ENCODE measurements at regions not wholly inside any gene's neighbourhood (a gene's known extent, or its start where the extent isn't known, plus 50 kb on each side); places are given as distances from the start of the nearest gene placed in this dataset. TPM values are rescaled to one million over a fixed set of nuclear protein-coding genes. Genes with fewer than 3 reads are reported as not detected.
"Not testable (repeated sequence)": the region's sequence is repeated elsewhere in the genome, so short reads cannot be mapped to it uniquely, and the experiment has no call there.

GRCh38 chr1:120656116-120656515 lies 67.6 kb upstream of the NBPF26 start:
- not testable (repeated sequence) for H3K36me3 ChIP-seq (ENCODE audit: insufficient read depth, low read length); H3K4me3 ChIP-seq (ENCODE audit: insufficient read depth, low read length); H2AFZ ChIP-seq (ENCODE audit: low read length); H4K20me1 ChIP-seq (ENCODE audit: insufficient read depth, low read length); DNase-seq (ENCODE audit: insufficient read length, low spot score, missing footprints); H3K79me2 ChIP-seq (ENCODE audit: insufficient read depth, low read length); H3K9me3 ChIP-seq (ENCODE audit: low read depth, low read length); H3K27me3 ChIP-seq (ENCODE audit: insufficient read depth, low read length); H3K4me1 ChIP-seq (ENCODE audit: insufficient read depth, low read length); H3K4me2 ChIP-seq (ENCODE audit: insufficient read depth, low read length); H3K27ac ChIP-seq (ENCODE audit: low read depth, low read length)

- H3K4me1 ChIP-seq (ENCODE audit: insufficient read depth, low read length); H3K4me3 ChIP-seq (ENCODE audit: insufficient read depth, low read length); H3K36me3 ChIP-seq (ENCODE audit: insufficient read depth, low read length); H3K27me3 ChIP-seq (ENCODE audit: insufficient read depth, low read length); H3K79me2 ChIP-seq (ENCODE audit: insufficient read depth, low read length); H2AFZ ChIP-seq (ENCODE audit: low read length); H3K27ac ChIP-seq (ENCODE audit: low read depth, low read length); H3K9me3 ChIP-seq (ENCODE audit: low read depth, low read length); H3K4me2 ChIP-seq (ENCODE audit: insufficient read depth, low read length); H4K20me1 ChIP-seq (ENCODE audit: insufficient read depth, low read length); DNase-seq (ENCODE audit: insufficient read length, low spot score, missing footprints): not testable (repeated sequence)
Observed at GRCh38 chr1:120657804-120658203, 65.9 kb upstream of the NBPF26 start.

- not testable (repeated sequence) for H3K27ac ChIP-seq (ENCODE audit: low read depth, low read length); H3K4me2 ChIP-seq (ENCODE audit: insufficient read depth, low read length); H3K27me3 ChIP-seq (ENCODE audit: insufficient read depth, low read length); H2AFZ ChIP-seq (ENCODE audit: low read length); H3K4me3 ChIP-seq (ENCODE audit: insufficient read depth, low read length); H4K20me1 ChIP-seq (ENCODE audit: insufficient read depth, low read length); H3K4me1 ChIP-seq (ENCODE audit: insufficient read depth, low read length); H3K9me3 ChIP-seq (ENCODE audit: low read depth, low read length); H3K79me2 ChIP-seq (ENCODE audit: insufficient read depth, low read length); DNase-seq (ENCODE audit: insufficient read length, low spot score, missing footprints); H3K36me3 ChIP-seq (ENCODE audit: insufficient read depth, low read length)
Observed at GRCh38 chr1:120658622-120659021, 65.1 kb upstream of the NBPF26 start.

GRCh38 chr1:120659133-120659532 lies 64.6 kb upstream of the NBPF26 start:
- not testable (repeated sequence) for H3K4me1 ChIP-seq (ENCODE audit: insufficient read depth, low read length); H3K27ac ChIP-seq (ENCODE audit: low read depth, low read length); H3K27me3 ChIP-seq (ENCODE audit: insufficient read depth, low read length); H3K4me3 ChIP-seq (ENCODE audit: insufficient read depth, low read length); H3K36me3 ChIP-seq (ENCODE audit: insufficient read depth, low read length); DNase-seq (ENCODE audit: insufficient read length, low spot score, missing footprints); H3K4me2 ChIP-seq (ENCODE audit: insufficient read depth, low read length); H3K79me2 ChIP-seq (ENCODE audit: insufficient read depth, low read length); H2AFZ ChIP-seq (ENCODE audit: low read length); H3K9me3 ChIP-seq (ENCODE audit: low read depth, low read length); H4K20me1 ChIP-seq (ENCODE audit: insufficient read depth, low read length)

GRCh38 chr1:120664376-120665249 lies 59.1 kb upstream of the NBPF26 start:
- H3K9me3 ChIP-seq (ENCODE audit: low read depth, low read length); H3K36me3 ChIP-seq (ENCODE audit: insufficient read depth, low read length); H4K20me1 ChIP-seq (ENCODE audit: insufficient read depth, low read length); H3K79me2 ChIP-seq (ENCODE audit: insufficient read depth, low read length); H3K27me3 ChIP-seq (ENCODE audit: insufficient read depth, low read length); H3K4me1 ChIP-seq (ENCODE audit: insufficient read depth, low read length); DNase-seq (ENCODE audit: insufficient read length, low spot score, missing footprints); H3K27ac ChIP-seq (ENCODE audit: low read depth, low read length); H2AFZ ChIP-seq (ENCODE audit: low read length); H3K4me2 ChIP-seq (ENCODE audit: insufficient read depth, low read length): not testable (repeated sequence)
- H3K4me3 ChIP-seq (ENCODE audit: insufficient read depth, low read length) = peak overlapping the region; percentile 43

GRCh38 chr1:120665250-120665577 lies 58.5 kb upstream of the NBPF26 start:
- not testable (repeated sequence) for H3K4me1 ChIP-seq (ENCODE audit: insufficient read depth, low read length); H3K9me3 ChIP-seq (ENCODE audit: low read depth, low read length); DNase-seq (ENCODE audit: insufficient read length, low spot score, missing footprints); H3K27ac ChIP-seq (ENCODE audit: low read depth, low read length); H3K4me2 ChIP-seq (ENCODE audit: insufficient read depth, low read length); H3K27me3 ChIP-seq (ENCODE audit: insufficient read depth, low read length); H2AFZ ChIP-seq (ENCODE audit: low read length); H3K79me2 ChIP-seq (ENCODE audit: insufficient read depth, low read length); H3K36me3 ChIP-seq (ENCODE audit: insufficient read depth, low read length); H4K20me1 ChIP-seq (ENCODE audit: insufficient read depth, low read length)
- peak overlapping the region; percentile 43 for H3K4me3 ChIP-seq (ENCODE audit: insufficient read depth, low read length)

GRCh38 chr1:120668187-120668586 lies 55.6 kb upstream of the NBPF26 start:
- H3K4me2 ChIP-seq (ENCODE audit: insufficient read depth, low read length); H3K4me3 ChIP-seq (ENCODE audit: insufficient read depth, low read length); H2AFZ ChIP-seq (ENCODE audit: low read length); H4K20me1 ChIP-seq (ENCODE audit: insufficient read depth, low read length); H3K79me2 ChIP-seq (ENCODE audit: insufficient read depth, low read length); DNase-seq (ENCODE audit: insufficient read length, low spot score, missing footprints); H3K36me3 ChIP-seq (ENCODE audit: insufficient read depth, low read length); H3K27ac ChIP-seq (ENCODE audit: low read depth, low read length); H3K9me3 ChIP-seq (ENCODE audit: low read depth, low read length); H3K4me1 ChIP-seq (ENCODE audit: insufficient read depth, low read length); H3K27me3 ChIP-seq (ENCODE audit: insufficient read depth, low read length): not testable (repeated sequence)

Small RNA genes lying in the stretch of these regions (small RNA-seq; reads per million reads assigned to genes)
- gene RF00004 = not detected

All from osteoblast (primary cell).